Nephron (organoid): ENCODE measurements at regions not wholly inside any gene's neighbourhood (a gene's known extent, or its start where the extent isn't known, plus 50 kb on each side); places are given as distances from the start of the nearest gene placed in this dataset.

Experiments used
- H3K27ac Mint-ChIP-seq, 3 experiments: 2 replicates each; pipeline ENCODE4 v1.8.0; 2020; ENCODE audit warnings: mixed read lengths in 3 of 3, mild to moderate bottlenecking in 2 of 3, moderate library complexity in 1 of 3
- H3K27me3 Mint-ChIP-seq: 2 replicates; pipeline ENCODE4 v1.8.0; 2021; ENCODE audit warnings: low read depth, mild to moderate bottlenecking, moderate library complexity, mixed read lengths
- H3K36me3 Mint-ChIP-seq: 2 replicates; pipeline ENCODE4 v1.8.0; 2020; ENCODE audit warnings: low read depth, mixed read lengths
- H3K4me1 Mint-ChIP-seq: 2 replicates; pipeline ENCODE4 v1.8.0; 2020; ENCODE audit warnings: mixed read lengths
- H3K4me3 Mint-ChIP-seq, 3 experiments: 2 replicates each; pipeline ENCODE4 v1.8.0; 2020; ENCODE audit warnings: mild to moderate bottlenecking in 3 of 3, mixed read lengths in 3 of 3, moderate library complexity in 2 of 3
- H3K9me3 Mint-ChIP-seq: 2 replicates; pipeline ENCODE4 v1.8.0; 2020; ENCODE audit warnings: mixed read lengths
- CTCF ChIP-seq, 3 experiments: fragments of 200-600 bp; sonication (generic); IDR thresholded peaks; one replicate each; pipeline ENCODE4 v1.5.0; 2021; ENCODE audit warnings: antibody characterized with exemption in 3 of 3; ENCODE audit not compliant: unreplicated experiment in 3 of 3

GRCh38 chr9:95595721-95596295, 79.0 kb upstream of the PTCH1 start:
- no peak for TF ChIP-seq CTCF (IDR thresholded peaks at IDR 0.05; ENCODE audit: unreplicated experiment in 3 of 3)
- no peak overlapping the region for H3K4me3 Mint-ChIP-seq
- no peaks in the 10 kb centered on the region for H3K9me3 Mint-ChIP-seq
- peak overlapping the region in 1 of 3 experiments; percentile 11 for H3K27ac Mint-ChIP-seq
- peaks cover 15% of the 10 kb centered on the region for H3K4me1 Mint-ChIP-seq
- no peaks in the 10 kb centered on the region for H3K36me3 Mint-ChIP-seq
- peaks cover 8% of the 10 kb centered on the region for H3K27me3 Mint-ChIP-seq

GRCh38 chr9:95592931-95593330, 76.2 kb upstream of the PTCH1 start:
- Mint-ChIP-seq H3K36me3 (no peaks in the 10 kb centered on the region), H3K4me3 (no peak overlapping the region), H3K9me3 (no peaks in the 10 kb centered on the region), H3K4me1 (peaks cover 1% of the 10 kb centered on the region), H3K27me3 (peaks cover 16% of the 10 kb centered on the region), H3K27ac (no peak overlapping the region)
- no peak for TF ChIP-seq CTCF (IDR thresholded peaks at IDR 0.05; ENCODE audit: unreplicated experiment in 3 of 3)

- Mint-ChIP-seq H3K27me3 (peaks cover 26% of the 10 kb centered on the region), H3K36me3 (no peaks in the 10 kb centered on the region), H3K9me3 (no peaks in the 10 kb centered on the region), H3K4me3 (no peak overlapping the region), H3K27ac (peak overlapping the region; percentile 62 to 87 (median 74)), H3K4me1 (peaks cover 12% of the 10 kb centered on the region)
- no peak for TF ChIP-seq CTCF (IDR thresholded peaks at IDR 0.05; ENCODE audit: unreplicated experiment in 3 of 3)
These were observed 72.2 kb upstream of the PTCH1 start for GRCh38 chr9:95588724-95589588.

GRCh38 chr9:95587021-95587964, 70.5 kb upstream of the PTCH1 start:
- Mint-ChIP-seq H3K9me3 (no peaks in the 10 kb centered on the region), H3K4me3 (no peak overlapping the region), H3K27me3 (peaks cover 19% of the 10 kb centered on the region), H3K27ac (peak overlapping the region in 1 of 3 experiments; percentile 39), H3K36me3 (no peaks in the 10 kb centered on the region), H3K4me1 (peaks cover 14% of the 10 kb centered on the region)
- no peak for TF ChIP-seq CTCF (IDR thresholded peaks at IDR 0.05; ENCODE audit: unreplicated experiment in 3 of 3)

GRCh38 chr9:95586326-95586725, 69.6 kb upstream of the PTCH1 start:
- Mint-ChIP-seq H3K4me3 (no peak overlapping the region), H3K9me3 (no peaks in the 10 kb centered on the region), H3K36me3 (no peaks in the 10 kb centered on the region), H3K4me1 (peaks cover 21% of the 10 kb centered on the region), H3K27me3 (peaks cover 19% of the 10 kb centered on the region), H3K27ac (peak overlapping the region in 1 of 3 experiments; percentile 23)
- no peak for TF ChIP-seq CTCF (IDR thresholded peaks at IDR 0.05; ENCODE audit: unreplicated experiment in 3 of 3)
